PC-9 (cell line): ENCODE measurements at regions not wholly inside any gene's neighbourhood (a gene's known extent, or its start where the extent isn't known, plus 50 kb on each side); places are given as distances from the start of the nearest gene placed in this dataset.
"Not testable (repeated sequence)": the region's sequence is repeated elsewhere in the genome, so short reads cannot be mapped to it uniquely, and the experiment has no call there.

Source experiments
- BruUV-seq: library from RNA; stranded (reverse); fragments of 400-500 nt; replicated peaks from 2 replicates; lab custom pipeline; 2021; lab: Mats Ljungman, UMichigan
- CTCF ChIA-PET: fragments of 300-600 bp; sonication (Branson Sonifier 250); formaldehyde crosslinking; loops from one replicate; lab custom pipeline; 2022; ENCODE audit warnings: antibody characterized with exemption; lab: Charles Lee
- POLR2A ChIA-PET: fragments of 300-600 bp; sonication (Branson Sonifier 250); formaldehyde crosslinking; loops from one replicate; lab custom pipeline; 2022; ENCODE audit warnings: antibody characterized with exemption; ENCODE audit not compliant: unreplicated experiment; lab: Charles Lee
- DNase-seq, 2 experiments: peaks; one replicate each; pipeline versions ENCODE4 v3.0.0 to v3.0.0-alpha.2; 2015 to 2022; ENCODE audit warnings: mixed read lengths in 1 of 2
- H2AFZ ChIP-seq: fragments of 200-600 bp; sonication (generic); 2 replicates; pipeline ENCODE4 v1.8.1; 2017; ENCODE audit warnings: antibody characterized with exemption
- H3F3A ChIP-seq: fragments of 200-600 bp; sonication (generic); 2 replicates; pipeline ENCODE4 v1.8.1; 2017; ENCODE audit warnings: antibody characterized with exemption, mild to moderate bottlenecking, low read depth; ENCODE audit not compliant: insufficient read depth
- H3K27ac ChIP-seq: fragments of 200-600 bp; sonication (generic); 2 replicates; pipeline ENCODE4 v1.6.1; 2016; ENCODE audit warnings: mixed run types
- H3K27me3 ChIP-seq: fragments of 200-600 bp; sonication (generic); 2 replicates; pipeline ENCODE4 v1.6.1; 2016; ENCODE audit warnings: low read depth, mixed run types; ENCODE audit not compliant: insufficient read depth
- H3K36me3 ChIP-seq: fragments of 200-600 bp; sonication (generic); 2 replicates; pipeline ENCODE4 v1.6.1; 2016; ENCODE audit warnings: low read depth, mixed run types
- H3K4me1 ChIP-seq: fragments of 200-600 bp; sonication (generic); replicated peaks from 2 replicates; pipeline ENCODE4 v1.6.1; 2016; ENCODE audit warnings: mixed run types; ENCODE audit not compliant: insufficient read depth
- H3K4me2 ChIP-seq: fragments of 200-600 bp; sonication (generic); 2 replicates; pipeline ENCODE4 v1.6.1; 2017; ENCODE audit warnings: mixed run types
- H3K4me3 ChIP-seq: fragments of 200-600 bp; sonication (generic); 2 replicates; pipeline ENCODE4 v1.6.1; 2016; ENCODE audit warnings: mixed run types
- H3K79me2 ChIP-seq: fragments of 200-600 bp; sonication (generic); 2 replicates; pipeline ENCODE4 v1.6.1; 2017; ENCODE audit warnings: low read depth, mixed run types
- H3K9me2 ChIP-seq: fragments of 200-600 bp; sonication (generic); 2 replicates; pipeline ENCODE4 v1.8.1; 2017; ENCODE audit warnings: mild to moderate bottlenecking; ENCODE audit not compliant: insufficient read depth
- H3K9me3 ChIP-seq: fragments of 200-600 bp; sonication (generic); 2 replicates; pipeline ENCODE4 v1.8.1; 2016; ENCODE audit warnings: low read depth; ENCODE audit not compliant: insufficient read depth
- H4K20me1 ChIP-seq: fragments of 200-600 bp; sonication (generic); 2 replicates; pipeline ENCODE4 v1.8.1; 2017; ENCODE audit not compliant: insufficient read depth
- CTCF ChIP-seq: fragments of 200-600 bp; sonication (generic); conservative IDR thresholded peaks from 2 replicates; pipeline ENCODE4 v1.6.1; 2017; ENCODE audit warnings: mixed run types, antibody characterized with exemption, mild to moderate bottlenecking, moderate library complexity
- EZH2 ChIP-seq: fragments of 200-600 bp; sonication (generic); IDR thresholded peaks from 2 replicates; pipeline ENCODE4 v1.8.0; 2017; ENCODE audit warnings: antibody characterized with exemption, low read depth
- intact Hi-C: fragments of 100-400 bp; cut with micrococcal nuclease; formaldehyde crosslinking; loops from one replicate; pipeline ENCODE4 v1.10.0; 2022; ENCODE audit not compliant: unreplicated experiment

GRCh38 chr14:101088714-101089113 is 185.2 kb upstream of the RTL1 start:
- H2AFZ ChIP-seq, result no peak overlapping the region
- no peaks in the 10 kb centered on the region for H3K4me1 ChIP-seq
- H3K27ac ChIP-seq, result no peak overlapping the region
- no TSS peak for BruUV-seq
- H3K4me2 ChIP-seq, result no peak overlapping the region
- no peaks in the 10 kb centered on the region for H3K36me3 ChIP-seq
- intact Hi-C loops, result no loop called here
- no peaks in the 10 kb centered on the region for H3K79me2 ChIP-seq
- no peak overlapping the region for H3K4me3 ChIP-seq
- ChIA-PET POLR2A (no interaction called here), CTCF (no interaction called here)
- peaks cover 11% of the 10 kb centered on the region for H3K27me3 ChIP-seq
- H4K20me1 ChIP-seq, result no peaks in the 10 kb centered on the region
- TF ChIP-seq CTCF, result no peak
- DNase-seq, result no peak
- H3F3A ChIP-seq, result no peaks in the 10 kb centered on the region
- no peaks in the 10 kb centered on the region for H3K9me2 ChIP-seq
- H3K9me3 ChIP-seq, result no peaks in the 10 kb centered on the region

- H3F3A ChIP-seq, H3K36me3 ChIP-seq, DNase-seq, H3K27ac ChIP-seq, H3K4me1 ChIP-seq, H3K27me3 ChIP-seq, H3K79me2 ChIP-seq, H3K4me3 ChIP-seq, CTCF ChIA-PET, H3K9me3 ChIP-seq, H3K9me2 ChIP-seq, intact Hi-C loops, H4K20me1 ChIP-seq, BruUV-seq, H2AFZ ChIP-seq, H3K4me2 ChIP-seq, POLR2A ChIA-PET: not testable (repeated sequence)
These were observed 187.0 kb upstream of the RTL1 start for GRCh38 chr14:101090478-101090877.

GRCh38 chr14:101090976-101091375 is 187.5 kb upstream of the RTL1 start:
- no peak overlapping the region for H2AFZ ChIP-seq
- no peaks in the 10 kb centered on the region for H3F3A ChIP-seq
- ChIA-PET POLR2A (no interaction called here), CTCF (no interaction called here)
- H3K4me1 ChIP-seq, result no peaks in the 10 kb centered on the region
- no peak for DNase-seq
- BruUV-seq, result no TSS peak
- H3K9me2 ChIP-seq, result no peaks in the 10 kb centered on the region
- intact Hi-C loops, result no loop called here
- no peaks in the 10 kb centered on the region for H3K79me2 ChIP-seq
- no peak overlapping the region for H3K27ac ChIP-seq
- no peak for TF ChIP-seq EZH2
- no peak for TF ChIP-seq CTCF
- no peak overlapping the region for H3K4me3 ChIP-seq
- H4K20me1 ChIP-seq, result no peaks in the 10 kb centered on the region
- H3K27me3 ChIP-seq, result peaks cover 5% of the 10 kb centered on the region
- H3K9me3 ChIP-seq, result no peaks in the 10 kb centered on the region
- no peaks in the 10 kb centered on the region for H3K36me3 ChIP-seq
- H3K4me2 ChIP-seq, result no peak overlapping the region

- H2AFZ ChIP-seq, H3K36me3 ChIP-seq, BruUV-seq, H3K9me3 ChIP-seq, DNase-seq, intact Hi-C loops, H3K27me3 ChIP-seq, H3K9me2 ChIP-seq, H3K4me1 ChIP-seq, H3K4me3 ChIP-seq, POLR2A ChIA-PET, H3K27ac ChIP-seq, H3K79me2 ChIP-seq, H3F3A ChIP-seq, H4K20me1 ChIP-seq, CTCF ChIA-PET, H3K4me2 ChIP-seq: not testable (repeated sequence)
These were observed 191.4 kb upstream of the RTL1 start for GRCh38 chr14:101094916-101095315.
